Central memory CD8-positive, alpha-beta T cell (primary cell): ENCODE measurements at regions not wholly inside any gene's neighbourhood (a gene's known extent, or its start where the extent isn't known, plus 50 kb on each side); places are given as distances from the start of the nearest gene placed in this dataset.
"Not testable (repeated sequence)": the region's sequence is repeated elsewhere in the genome, so short reads cannot be mapped to it uniquely, and the experiment has no call there.

Experiments used
- ATAC-seq: fragments of 150-1000 bp; cut with Tn5 transposase; replicated peaks from 2 replicates; pipeline ENCODE4 v1.10.0; 2022; ENCODE audit warnings: mild to moderate bottlenecking, moderate FRiP score, moderate number of reproducible peaks; ENCODE audit not compliant: poor library complexity, severe bottlenecking; ENCODE audit errors: extremely low read depth
- DNase-seq, 2 donors: peaks; one replicate each; pipeline ENCODE4 v3.0.0; 2021; ENCODE audit warnings: low spot score in 2 of 2
- H3K27ac Mint-ChIP-seq: one replicate; pipeline ENCODE4 v1.8.0; 2022; ENCODE audit warnings: low read depth, mild to moderate bottlenecking, moderate library complexity, mixed read lengths
- H3K27me3 Mint-ChIP-seq: one replicate; pipeline ENCODE4 v1.8.0; 2022; ENCODE audit warnings: mixed read lengths
- H3K36me3 Mint-ChIP-seq: one replicate; pipeline ENCODE4 v1.8.0; 2022; ENCODE audit warnings: mild to moderate bottlenecking, moderate library complexity, mixed read lengths; ENCODE audit not compliant: insufficient read depth
- H3K4me1 Mint-ChIP-seq: one replicate; pipeline ENCODE4 v1.8.0; 2022; ENCODE audit warnings: mixed read lengths
- H3K4me3 Mint-ChIP-seq: one replicate; pipeline ENCODE4 v1.8.0; 2022; ENCODE audit warnings: mild to moderate bottlenecking, moderate library complexity, mixed read lengths
- H3K9me3 Mint-ChIP-seq: one replicate; pipeline ENCODE4 v1.8.0; 2022; ENCODE audit warnings: mixed read lengths

- not testable (repeated sequence) for H3K36me3 Mint-ChIP-seq, H3K4me1 Mint-ChIP-seq, ATAC-seq, H3K9me3 Mint-ChIP-seq, H3K4me3 Mint-ChIP-seq, DNase-seq, H3K27ac Mint-ChIP-seq
- H3K27me3 Mint-ChIP-seq: peaks cover 11% of the 10 kb centered on the region
Observed at GRCh38 chr10:33909476-33909875, 575.0 kb upstream of the NRP1 start.

DNA sequence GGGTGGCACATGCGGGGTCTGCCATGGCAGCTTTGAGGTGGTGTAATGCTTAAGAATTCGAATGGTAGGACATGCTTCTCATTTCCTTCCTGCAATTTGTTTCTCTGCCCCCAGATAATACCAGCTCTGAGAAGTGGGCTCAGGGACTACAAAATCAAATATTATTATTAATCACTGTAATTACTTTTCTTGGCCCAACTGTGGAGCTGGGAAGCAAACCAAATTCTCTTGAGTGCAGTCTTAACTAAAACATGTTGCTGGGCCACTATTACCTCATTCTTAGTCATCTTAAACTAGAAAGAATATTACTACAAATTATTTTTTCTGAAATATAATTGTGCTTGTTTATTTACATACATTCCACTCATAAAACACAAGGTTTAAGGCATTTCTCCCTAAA, 566.7 kb upstream of the NRP1 start:
- no peaks in the 10 kb centered on the region for H3K36me3 Mint-ChIP-seq
- no peak for DNase-seq
- no peak overlapping the region for H3K27ac Mint-ChIP-seq
- peaks cover 14% of the 10 kb centered on the region for H3K9me3 Mint-ChIP-seq
- ATAC-seq: no peak
- H3K4me3 Mint-ChIP-seq: no peak overlapping the region
- no peaks in the 10 kb centered on the region for H3K4me1 Mint-ChIP-seq
- peaks cover 11% of the 10 kb centered on the region for H3K27me3 Mint-ChIP-seq

GRCh38 chr10:33900596-33900995, 566.1 kb upstream of the NRP1 start:
- no peak for ATAC-seq
- DNase-seq: no peak

DNA sequence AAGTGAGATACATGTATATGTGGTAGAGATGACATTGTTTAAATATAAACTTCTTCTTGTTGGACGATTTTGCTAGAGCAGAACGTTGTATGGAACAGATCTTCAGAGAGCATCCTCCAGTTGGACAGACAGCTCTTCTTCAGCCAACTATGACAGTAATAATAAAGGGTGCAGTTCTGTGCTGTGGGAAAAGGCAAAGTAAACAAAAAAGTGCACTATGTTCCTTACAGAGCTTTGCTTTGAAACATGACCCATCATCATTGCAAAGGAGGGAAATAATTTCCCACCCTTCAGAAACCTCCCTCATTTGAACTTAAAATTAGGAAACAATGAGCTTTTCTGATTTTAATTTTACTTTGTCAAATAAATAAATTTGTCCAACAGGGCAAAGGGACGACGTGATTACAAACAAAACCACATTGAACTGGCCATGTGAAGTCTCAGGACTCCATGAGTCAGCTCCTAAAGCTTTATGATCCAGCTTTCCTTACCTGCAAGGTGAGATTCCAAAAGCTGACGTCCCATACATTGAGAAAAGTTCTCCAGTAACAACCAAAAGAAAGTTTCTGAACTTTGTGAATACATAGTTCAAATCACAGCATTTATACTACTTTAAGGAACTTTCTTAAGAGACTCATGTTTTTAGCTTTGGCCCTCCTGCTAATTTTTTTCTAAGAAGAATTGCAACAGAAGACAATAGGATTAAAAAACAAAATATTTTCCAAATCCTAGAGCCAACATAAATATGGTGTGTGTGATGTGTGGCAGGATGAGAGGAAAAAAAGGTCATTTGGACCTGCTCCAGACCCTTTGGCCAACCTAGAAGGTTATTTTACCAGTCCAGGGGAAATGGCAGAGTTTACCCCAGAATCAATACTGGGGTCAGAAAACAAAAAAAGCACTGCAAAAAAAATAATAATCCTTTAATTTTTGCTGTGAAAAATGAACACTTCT, 565.4 kb upstream of the NRP1 start:
- ATAC-seq: no peak
- H3K27ac Mint-ChIP-seq: no peak overlapping the region
- no peaks in the 10 kb centered on the region for H3K4me1 Mint-ChIP-seq
- no peak for DNase-seq
- peaks cover 14% of the 10 kb centered on the region for H3K9me3 Mint-ChIP-seq
- no peaks in the 10 kb centered on the region for H3K36me3 Mint-ChIP-seq
- H3K27me3 Mint-ChIP-seq: peaks cover 11% of the 10 kb centered on the region
- no peak overlapping the region for H3K4me3 Mint-ChIP-seq

More at GRCh38 chr10:33900596-33900995, 566.1 kb upstream of the NRP1 start:
- no peak overlapping the region for H3K27ac Mint-ChIP-seq
- H3K4me3 Mint-ChIP-seq: no peak overlapping the region
- no peaks in the 10 kb centered on the region for H3K4me1 Mint-ChIP-seq
- no peaks in the 10 kb centered on the region for H3K36me3 Mint-ChIP-seq
- H3K27me3 Mint-ChIP-seq: peaks cover 11% of the 10 kb centered on the region
- H3K9me3 Mint-ChIP-seq: peaks cover 14% of the 10 kb centered on the region

DNA sequence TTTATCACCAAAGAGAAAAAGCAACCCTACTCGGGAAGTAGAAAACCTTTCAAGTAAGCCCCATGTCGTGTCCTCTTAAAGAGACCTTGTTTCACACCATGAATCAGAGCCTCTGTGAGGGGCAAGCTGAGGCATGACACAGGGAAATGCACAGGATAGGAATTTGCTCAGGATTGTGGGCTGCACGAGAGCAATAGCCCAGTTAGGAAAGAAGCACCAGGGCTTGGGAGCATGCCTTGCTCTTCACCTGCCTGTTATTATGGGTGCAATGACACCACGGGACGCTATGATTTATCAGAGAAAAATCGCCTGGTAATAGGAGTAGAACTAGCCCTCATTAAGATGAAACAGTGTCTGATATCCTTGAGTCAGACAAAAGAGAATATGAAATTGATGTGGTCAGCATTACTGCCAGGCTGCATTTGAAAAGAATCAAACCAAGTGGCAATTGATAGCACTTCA, 562.9 kb upstream of the NRP1 start:
- H3K4me3 Mint-ChIP-seq: no peak overlapping the region
- H3K4me1 Mint-ChIP-seq: no peaks in the 10 kb centered on the region
- H3K27ac Mint-ChIP-seq: no peak overlapping the region
- no peak for DNase-seq
- peaks cover 11% of the 10 kb centered on the region for H3K27me3 Mint-ChIP-seq
- no peak for ATAC-seq
- no peaks in the 10 kb centered on the region for H3K36me3 Mint-ChIP-seq
- H3K9me3 Mint-ChIP-seq: peaks cover 14% of the 10 kb centered on the region

DNA sequence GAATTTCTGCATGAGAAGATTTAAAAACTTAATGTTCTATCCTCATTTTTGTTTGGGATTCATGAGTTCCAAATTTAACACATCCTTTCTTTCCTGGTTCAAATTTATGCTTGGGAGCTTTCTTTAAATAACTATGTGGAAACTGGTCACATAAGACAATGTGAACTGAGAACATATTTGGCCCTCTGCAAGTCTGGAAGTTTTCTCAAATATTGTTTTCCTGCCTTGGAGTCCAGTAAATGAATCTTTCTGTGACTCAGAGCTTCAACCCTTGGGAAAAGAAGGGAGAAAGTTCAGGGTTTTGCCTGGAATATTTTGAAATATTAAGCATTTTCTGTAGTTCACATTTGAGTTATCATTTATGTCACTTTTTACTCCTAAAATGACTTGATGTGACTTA, 559.0 kb upstream of the NRP1 start:
- no peaks in the 10 kb centered on the region for H3K36me3 Mint-ChIP-seq
- H3K4me3 Mint-ChIP-seq: no peak overlapping the region
- peaks cover 11% of the 10 kb centered on the region for H3K27me3 Mint-ChIP-seq
- no peak overlapping the region for H3K27ac Mint-ChIP-seq
- H3K4me1 Mint-ChIP-seq: no peaks in the 10 kb centered on the region
- DNase-seq (no peak), ATAC-seq (no peak)
- H3K9me3 Mint-ChIP-seq: peaks cover 18% of the 10 kb centered on the region

GRCh38 chr10:33889371-33889770, 554.9 kb upstream of the NRP1 start:
- Mint-ChIP-seq H3K27ac (no peak overlapping the region), H3K9me3 (peaks cover 9% of the 10 kb centered on the region), H3K4me3 (no peak overlapping the region), H3K27me3 (no peaks in the 10 kb centered on the region), H3K36me3 (no peaks in the 10 kb centered on the region), H3K4me1 (no peaks in the 10 kb centered on the region)
- ATAC-seq: no peak
- no peak for DNase-seq

DNA sequence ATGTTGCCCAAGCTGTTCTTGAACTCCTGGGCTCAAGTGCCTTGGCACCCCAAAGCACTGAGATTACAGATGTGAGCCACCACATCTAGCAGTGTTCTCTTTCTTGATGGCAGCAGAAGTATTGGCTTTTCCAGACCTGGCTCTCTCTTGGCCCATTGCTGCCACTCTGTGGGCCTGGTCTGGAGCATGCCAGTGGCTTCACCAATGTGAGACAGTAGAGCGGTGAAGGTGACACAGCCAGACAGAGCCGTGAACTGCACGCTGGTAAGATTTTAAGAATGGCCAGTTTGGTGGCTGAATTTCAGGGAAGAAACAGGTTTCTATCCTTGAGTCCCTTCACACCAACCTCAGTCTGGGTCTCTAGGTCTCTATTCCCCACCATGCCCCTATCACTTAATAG, 552.7 kb upstream of the NRP1 start:
- Mint-ChIP-seq H3K27ac (no peak overlapping the region), H3K9me3 (peaks cover 9% of the 10 kb centered on the region), H3K4me3 (no peak overlapping the region), H3K36me3 (no peaks in the 10 kb centered on the region), H3K4me1 (no peaks in the 10 kb centered on the region), H3K27me3 (no peaks in the 10 kb centered on the region)
- ATAC-seq (no peak), DNase-seq (no peak)

GRCh38 chr10:33886299-33886698, 551.8 kb upstream of the NRP1 start:
- Mint-ChIP-seq H3K9me3 (peaks cover 14% of the 10 kb centered on the region), H3K4me3 (no peak overlapping the region), H3K27ac (no peak overlapping the region), H3K27me3 (peaks cover 8% of the 10 kb centered on the region), H3K4me1 (no peaks in the 10 kb centered on the region), H3K36me3 (no peaks in the 10 kb centered on the region)
- no peak for DNase-seq
- no peak for ATAC-seq

DNA sequence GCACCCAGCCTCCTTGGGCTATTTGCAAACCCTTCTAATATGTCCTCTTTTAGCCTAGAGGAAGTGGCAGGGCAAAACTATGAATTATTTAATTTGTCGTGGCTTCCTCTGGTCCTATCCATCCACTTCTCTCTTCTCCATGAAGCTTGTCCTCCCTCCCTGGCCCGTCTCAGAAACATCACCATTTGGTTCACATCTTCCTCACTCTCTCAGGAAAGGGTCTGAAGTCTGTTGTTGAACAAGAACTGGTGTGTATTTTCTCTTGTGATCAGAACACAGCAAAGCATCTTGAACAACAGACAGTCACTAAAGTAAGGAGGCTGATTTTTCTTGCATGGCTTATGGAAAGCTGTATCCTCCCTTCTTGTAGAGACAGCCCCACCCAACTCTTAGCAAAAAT, 550.1 kb upstream of the NRP1 start:
- Mint-ChIP-seq H3K4me1 (no peaks in the 10 kb centered on the region), H3K4me3 (no peak overlapping the region), H3K27ac (no peak overlapping the region), H3K9me3 (peaks cover 17% of the 10 kb centered on the region), H3K27me3 (peaks cover 18% of the 10 kb centered on the region), H3K36me3 (no peaks in the 10 kb centered on the region)
- DNase-seq (no peak), ATAC-seq (no peak)

DNA sequence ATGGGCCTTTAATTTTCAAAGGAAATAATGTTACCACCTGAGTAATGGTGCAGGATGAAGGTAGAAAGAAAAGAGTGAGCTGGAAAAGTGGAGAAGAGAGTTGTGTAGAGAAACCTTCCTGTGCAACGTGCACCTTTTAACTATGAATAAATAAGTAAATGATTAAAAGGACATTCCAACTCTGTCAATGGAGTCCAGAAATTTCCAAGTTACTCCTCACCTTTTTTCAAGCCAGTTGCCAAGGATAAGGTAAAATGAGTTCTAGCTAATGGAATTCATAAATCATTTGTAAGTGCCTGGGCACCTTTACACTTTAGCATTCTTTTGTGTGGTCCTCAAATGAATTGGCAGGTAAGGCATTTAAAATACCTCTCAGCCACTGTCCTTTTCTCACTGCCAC, 549.4 kb upstream of the NRP1 start:
- DNase-seq: no peak
- no peak overlapping the region for H3K4me3 Mint-ChIP-seq
- ATAC-seq: no peak
- H3K27ac Mint-ChIP-seq: no peak overlapping the region
- peaks cover 11% of the 10 kb centered on the region for H3K9me3 Mint-ChIP-seq
- H3K4me1 Mint-ChIP-seq: no peaks in the 10 kb centered on the region
- peaks cover 18% of the 10 kb centered on the region for H3K27me3 Mint-ChIP-seq
- H3K36me3 Mint-ChIP-seq: no peaks in the 10 kb centered on the region

DNA sequence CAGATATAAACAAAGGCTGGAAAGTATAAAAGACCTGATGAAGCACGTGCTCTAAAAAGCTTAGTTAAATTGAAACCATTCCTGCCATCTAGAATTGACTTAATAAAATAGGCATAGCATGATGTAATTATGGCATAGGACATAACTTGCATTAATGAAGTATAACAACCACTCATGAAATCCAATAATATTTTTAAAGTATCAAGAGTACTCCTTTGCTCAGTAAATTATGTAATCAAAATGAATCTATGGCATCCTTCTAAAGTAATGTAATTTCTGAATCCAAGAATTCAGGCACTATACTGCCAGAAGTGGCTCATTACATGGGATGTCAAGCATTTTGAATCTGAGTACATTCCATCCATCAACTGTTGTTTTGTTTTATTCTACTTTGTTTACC, 548.5 kb upstream of the NRP1 start:
- no peak overlapping the region for H3K27ac Mint-ChIP-seq
- H3K9me3 Mint-ChIP-seq: peaks cover 11% of the 10 kb centered on the region
- no peak for DNase-seq
- no peak for ATAC-seq
- peaks cover 18% of the 10 kb centered on the region for H3K27me3 Mint-ChIP-seq
- no peak overlapping the region for H3K4me3 Mint-ChIP-seq
- H3K36me3 Mint-ChIP-seq: no peaks in the 10 kb centered on the region
- H3K4me1 Mint-ChIP-seq: no peaks in the 10 kb centered on the region

- Mint-ChIP-seq H3K9me3 (peaks cover 11% of the 10 kb centered on the region), H3K4me1 (no peaks in the 10 kb centered on the region), H3K36me3 (no peaks in the 10 kb centered on the region), H3K27ac (no peak overlapping the region), H3K27me3 (peaks cover 18% of the 10 kb centered on the region), H3K4me3 (no peak overlapping the region)
- ATAC-seq (no peak), DNase-seq (no peak)
Observed at GRCh38 chr10:33880291-33880690, 545.8 kb upstream of the NRP1 start.
